ENCODE measurements at regions not wholly inside any gene's neighbourhood (a gene's known extent, or its start where the extent isn't known, plus 50 kb on each side); places are given as distances from the start of the nearest gene placed in this dataset.

GRCh38 chr9:34809504-34810186 is 99.7 kb upstream of the CCL21 start:
- TF ChIP-seq, protein P1, sequence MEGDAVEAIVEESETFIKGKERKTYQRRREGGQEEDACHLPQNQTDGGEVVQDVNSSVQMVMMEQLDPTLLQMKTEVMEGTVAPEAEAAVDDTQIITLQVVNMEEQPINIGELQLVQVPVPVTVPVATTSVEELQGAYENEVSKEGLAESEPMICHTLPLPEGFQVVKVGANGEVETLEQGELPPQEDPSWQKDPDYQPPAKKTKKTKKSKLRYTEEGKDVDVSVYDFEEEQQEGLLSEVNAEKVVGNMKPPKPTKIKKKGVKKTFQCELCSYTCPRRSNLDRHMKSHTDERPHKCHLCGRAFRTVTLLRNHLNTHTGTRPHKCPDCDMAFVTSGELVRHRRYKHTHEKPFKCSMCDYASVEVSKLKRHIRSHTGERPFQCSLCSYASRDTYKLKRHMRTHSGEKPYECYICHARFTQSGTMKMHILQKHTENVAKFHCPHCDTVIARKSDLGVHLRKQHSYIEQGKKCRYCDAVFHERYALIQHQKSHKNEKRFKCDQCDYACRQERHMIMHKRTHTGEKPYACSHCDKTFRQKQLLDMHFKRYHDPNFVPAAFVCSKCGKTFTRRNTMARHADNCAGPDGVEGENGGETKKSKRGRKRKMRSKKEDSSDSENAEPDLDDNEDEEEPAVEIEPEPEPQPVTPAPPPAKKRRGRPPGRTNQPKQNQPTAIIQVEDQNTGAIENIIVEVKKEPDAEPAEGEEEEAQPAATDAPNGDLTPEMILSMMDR (IDR thresholded peaks at IDR 0.05; ENCODE audit: low read length), result no peak
- TF ChIP-seq EZH2 (IDR thresholded peaks at IDR 0.05; ENCODE audit: borderline replicate concordance, low read length), result no peak
